ENCODE measurements at regions not wholly inside any gene's neighbourhood (a gene's known extent, or its start where the extent isn't known, plus 50 kb on each side); places are given as distances from the start of the nearest gene placed in this dataset.

DNA sequence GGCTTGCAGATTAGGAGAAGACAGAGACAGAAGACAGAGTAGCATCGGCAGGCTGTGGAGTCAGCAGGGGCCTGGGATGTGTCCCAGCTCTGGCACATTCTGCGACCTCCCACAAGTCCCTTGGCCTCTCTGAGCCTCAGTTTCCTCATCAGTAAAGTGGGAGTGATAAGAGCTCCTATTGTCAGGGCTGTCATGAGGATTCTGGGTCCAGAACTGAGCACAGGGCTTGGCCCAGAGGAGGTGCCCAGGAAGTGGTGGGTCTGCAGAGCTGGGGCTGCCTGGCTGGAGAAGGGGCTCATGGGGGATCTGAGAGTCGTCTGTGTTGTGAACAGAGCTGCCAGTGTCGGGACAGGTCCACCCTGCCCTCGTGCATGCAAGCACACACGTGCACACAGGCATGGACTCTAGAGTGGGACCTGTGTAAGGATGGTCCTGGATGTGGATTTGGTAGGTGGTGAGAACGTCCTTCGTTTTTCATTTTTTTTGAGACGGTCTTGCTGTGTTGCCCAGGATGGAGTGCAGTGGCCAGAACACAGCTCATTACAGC lies 262.9 kb downstream of the PTPRU start:
- Histone ChIP-seq H3K9ac (no peak overlapping the region), H3K4me3 (no peak overlapping the region), H3K79me2 (ENCODE audit: low read depth) (no peaks in the 10 kb centered on the region), H3K4me1 (peaks cover 35% of the 10 kb centered on the region), H3K27ac (no peak overlapping the region), H2AFZ (replicated peaks) (no peak overlapping the region), H4K20me1 (ENCODE audit: low read depth) (no peaks in the 10 kb centered on the region), H3K27me3 (no peaks in the 10 kb centered on the region), H3K36me3 (no peaks in the 10 kb centered on the region), H3K9me3 (ENCODE audit: low read depth) (no peaks in the 10 kb centered on the region), H3F3A (ENCODE audit: low read depth) (peaks cover 34% of the 10 kb centered on the region), H3K4me2 (no peak overlapping the region)
- peaks cover 2% of the 10 kb centered on the region for H3K36me3 Mint-ChIP-seq
- peaks cover 16% of the 10 kb centered on the region for H3K9me3 Mint-ChIP-seq
- DNase-seq (ENCODE audit: low spot score), result no peak
- H3K27me3 Mint-ChIP-seq (ENCODE audit: insufficient read depth, low read depth), result peaks cover 17% of the 10 kb centered on the region
- TF ChIP-seq EZH2phosphoT487 (IDR thresholded peaks at IDR 0.05), result no peak
- TF ChIP-seq, protein P1, sequence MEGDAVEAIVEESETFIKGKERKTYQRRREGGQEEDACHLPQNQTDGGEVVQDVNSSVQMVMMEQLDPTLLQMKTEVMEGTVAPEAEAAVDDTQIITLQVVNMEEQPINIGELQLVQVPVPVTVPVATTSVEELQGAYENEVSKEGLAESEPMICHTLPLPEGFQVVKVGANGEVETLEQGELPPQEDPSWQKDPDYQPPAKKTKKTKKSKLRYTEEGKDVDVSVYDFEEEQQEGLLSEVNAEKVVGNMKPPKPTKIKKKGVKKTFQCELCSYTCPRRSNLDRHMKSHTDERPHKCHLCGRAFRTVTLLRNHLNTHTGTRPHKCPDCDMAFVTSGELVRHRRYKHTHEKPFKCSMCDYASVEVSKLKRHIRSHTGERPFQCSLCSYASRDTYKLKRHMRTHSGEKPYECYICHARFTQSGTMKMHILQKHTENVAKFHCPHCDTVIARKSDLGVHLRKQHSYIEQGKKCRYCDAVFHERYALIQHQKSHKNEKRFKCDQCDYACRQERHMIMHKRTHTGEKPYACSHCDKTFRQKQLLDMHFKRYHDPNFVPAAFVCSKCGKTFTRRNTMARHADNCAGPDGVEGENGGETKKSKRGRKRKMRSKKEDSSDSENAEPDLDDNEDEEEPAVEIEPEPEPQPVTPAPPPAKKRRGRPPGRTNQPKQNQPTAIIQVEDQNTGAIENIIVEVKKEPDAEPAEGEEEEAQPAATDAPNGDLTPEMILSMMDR (IDR thresholded peaks at IDR 0.05), result no peak
- TF ChIP-seq EZH2 (IDR thresholded peaks at IDR 0.05), result no peak
- peaks cover 52% of the 10 kb centered on the region for H3K4me1 Mint-ChIP-seq
- peak overlapping the region; percentile 89 for H3K27ac Mint-ChIP-seq
- peak overlapping the region; percentile 58 for H3K4me3 Mint-ChIP-seq

DNA sequence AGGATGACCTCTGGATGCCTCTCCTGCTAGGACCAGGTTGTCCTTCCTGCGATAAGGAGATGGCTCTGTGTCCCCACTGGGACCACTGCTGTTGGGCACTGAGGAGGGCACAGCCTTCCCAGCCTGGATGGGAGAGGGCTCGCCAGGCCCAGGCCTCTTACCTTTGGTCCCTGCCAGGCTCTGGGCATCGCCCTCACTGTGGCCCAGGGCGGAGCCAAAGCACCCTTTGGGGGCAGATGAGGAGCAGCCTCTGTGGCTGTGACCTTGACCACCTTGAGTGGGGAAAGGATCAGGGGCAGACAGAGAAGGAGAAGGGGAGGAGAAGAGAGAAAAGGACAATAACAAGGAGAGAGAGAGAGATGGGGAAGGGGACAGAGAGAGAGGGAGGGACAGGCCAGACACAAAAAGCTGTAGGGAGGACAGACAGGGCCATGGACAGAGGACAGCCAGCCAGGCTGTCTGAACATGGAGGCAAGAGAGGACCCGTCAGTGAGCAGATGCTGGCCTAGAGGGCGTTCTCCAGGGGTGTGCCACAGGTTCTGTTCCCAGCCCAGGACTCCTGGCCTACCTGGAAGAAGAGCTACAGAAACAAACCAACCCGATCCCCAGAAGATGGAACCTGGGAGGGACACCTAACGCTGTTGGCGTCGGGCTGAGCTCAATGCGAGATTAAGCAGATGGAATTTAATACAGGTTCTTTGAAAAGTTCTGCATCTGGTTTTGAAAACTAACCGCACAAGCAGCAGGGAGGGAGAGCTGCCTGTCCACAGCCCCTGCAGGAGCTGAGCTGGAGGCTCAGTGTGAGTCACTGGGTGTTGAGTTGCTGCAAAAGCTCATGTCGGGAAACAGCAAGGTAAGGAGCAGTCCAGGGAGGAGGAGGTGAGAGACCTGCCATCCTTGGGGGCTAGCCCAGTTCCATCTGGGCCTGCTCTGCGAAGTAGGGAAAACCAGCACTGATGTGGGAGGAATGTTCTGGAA lies 262.1 kb downstream of the PTPRU start:
- Histone ChIP-seq H3K9me3 (ENCODE audit: low read depth) (no peaks in the 10 kb centered on the region), H3K27me3 (no peaks in the 10 kb centered on the region), H3K4me2 (no peak overlapping the region), H3K27ac (no peak overlapping the region), H3K9ac (no peak overlapping the region), H3K4me1 (peaks cover 29% of the 10 kb centered on the region), H3F3A (ENCODE audit: low read depth) (peaks cover 33% of the 10 kb centered on the region), H3K36me3 (no peaks in the 10 kb centered on the region), H2AFZ (replicated peaks) (no peak overlapping the region), H3K79me2 (ENCODE audit: low read depth) (no peaks in the 10 kb centered on the region), H3K4me3 (no peak overlapping the region), H4K20me1 (ENCODE audit: low read depth) (no peaks in the 10 kb centered on the region)
- peaks cover 17% of the 10 kb centered on the region for H3K27me3 Mint-ChIP-seq (ENCODE audit: insufficient read depth, low read depth)
- TF ChIP-seq EZH2 (IDR thresholded peaks at IDR 0.05), result no peak
- H3K36me3 Mint-ChIP-seq, result peaks cover 2% of the 10 kb centered on the region
- H3K4me1 Mint-ChIP-seq, result peaks cover 44% of the 10 kb centered on the region
- no peak for DNase-seq (ENCODE audit: low spot score)
- H3K4me3 Mint-ChIP-seq, result peak overlapping the region; percentile 58
- peaks cover 16% of the 10 kb centered on the region for H3K9me3 Mint-ChIP-seq
- peak overlapping the region; percentile 89 for H3K27ac Mint-ChIP-seq

DNA sequence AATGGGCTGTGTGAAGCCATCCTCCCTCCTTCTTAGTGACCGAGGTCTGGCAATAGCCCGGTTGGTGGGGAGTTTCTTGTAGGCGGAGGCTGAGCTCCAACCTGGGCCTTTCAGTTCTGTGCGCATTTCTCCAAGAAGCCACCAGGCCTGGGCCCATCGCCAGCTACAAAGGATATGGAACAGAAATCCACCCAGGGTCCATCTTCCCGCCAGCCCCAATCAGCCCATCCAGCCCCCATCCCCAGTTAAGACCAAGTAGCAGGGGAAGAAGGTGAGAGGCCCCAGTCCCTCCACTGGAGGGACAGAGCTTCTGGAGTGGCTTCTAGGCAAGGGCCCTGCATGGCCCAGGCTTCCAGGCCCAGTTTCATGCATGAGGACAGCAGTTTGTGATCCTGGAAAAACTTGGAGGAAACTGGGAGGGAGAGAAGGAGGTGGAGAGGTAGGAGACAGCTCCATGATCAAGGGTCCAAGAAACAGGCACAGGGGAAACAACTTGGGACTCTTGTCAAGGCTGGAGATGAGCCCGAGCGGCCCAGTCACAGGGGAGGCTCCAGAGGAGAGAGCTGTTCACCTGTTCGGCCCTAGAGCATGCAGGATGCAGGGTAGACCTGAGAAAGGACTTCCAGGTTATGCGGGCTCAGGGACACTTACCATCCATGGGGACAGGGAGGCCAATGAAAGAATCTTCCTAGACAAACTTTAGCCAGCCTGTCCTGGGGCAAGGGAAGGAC lies 261.2 kb downstream of the PTPRU start:
- H3K9ac ChIP-seq, result no peak overlapping the region
- H3K4me1 ChIP-seq, result peaks cover 20% of the 10 kb centered on the region
- no peaks in the 10 kb centered on the region for H4K20me1 ChIP-seq (ENCODE audit: low read depth)
- peaks cover 16% of the 10 kb centered on the region for H3K9me3 Mint-ChIP-seq
- no peaks in the 10 kb centered on the region for H3K79me2 ChIP-seq (ENCODE audit: low read depth)
- no peaks in the 10 kb centered on the region for H3K36me3 ChIP-seq
- DNase-seq (ENCODE audit: low spot score), result no peak
- no peak overlapping the region for H3K4me3 Mint-ChIP-seq
- peaks cover 2% of the 10 kb centered on the region for H3K36me3 Mint-ChIP-seq
- no peak overlapping the region for H3K4me2 ChIP-seq
- H3K4me1 Mint-ChIP-seq, result peaks cover 36% of the 10 kb centered on the region
- peaks cover 17% of the 10 kb centered on the region for H3K27me3 Mint-ChIP-seq (ENCODE audit: insufficient read depth, low read depth)
- H3K9me3 ChIP-seq (ENCODE audit: low read depth), result no peaks in the 10 kb centered on the region
- no peak overlapping the region for H3K27ac ChIP-seq
- H3K4me3 ChIP-seq, result no peak overlapping the region
- no peak overlapping the region for H3K27ac Mint-ChIP-seq
- H2AFZ ChIP-seq (replicated peaks), result no peak overlapping the region
- no peaks in the 10 kb centered on the region for H3K27me3 ChIP-seq
- TF ChIP-seq, protein P1 (IDR thresholded peaks at IDR 0.05), result no peak
- TF ChIP-seq EZH2phosphoT487 (IDR thresholded peaks at IDR 0.05) (no peak), EZH2 (IDR thresholded peaks at IDR 0.05) (no peak)
- H3F3A ChIP-seq (ENCODE audit: low read depth), result peaks cover 24% of the 10 kb centered on the region

Measured in neural progenitor cell (in vitro differentiated cells).